ENCODE measurements at regions not wholly inside any gene's neighbourhood (a gene's known extent, or its start where the extent isn't known, plus 50 kb on each side); places are given as distances from the start of the nearest gene placed in this dataset.

- Histone ChIP-seq H2AFZ (ENCODE audit: low read depth, low read length) (no peak overlapping the region), H3K36me3 (ENCODE audit: insufficient read depth, low read length) (no peaks in the 10 kb centered on the region), H3K4me2 (ENCODE audit: insufficient read depth, low read length) (no peak overlapping the region), H4K20me1 (ENCODE audit: insufficient read depth, low read length) (no peaks in the 10 kb centered on the region), H3K9ac (ENCODE audit: low read depth, low read length) (no peak overlapping the region), H3K79me2 (ENCODE audit: insufficient read depth, low read length) (no peaks in the 10 kb centered on the region), H3K4me3 (ENCODE audit: low read depth in 1 of 2, low read length in 2 of 2) (no peak overlapping the region), H3K27ac (ENCODE audit: low read length) (no peak overlapping the region), H3K9me3 (ENCODE audit: insufficient read depth, low read length, severe bottlenecking) (no peaks in the 10 kb centered on the region), H3K4me1 (ENCODE audit: insufficient read depth, low read length) (no peaks in the 10 kb centered on the region), H3K27me3 (ENCODE audit: insufficient read depth, low read length, poor library complexity) (no peaks in the 10 kb centered on the region)
- TF ChIP-seq CTCF (IDR thresholded peaks at IDR 0.05; ENCODE audit: borderline replicate concordance, extremely low read depth, low read length, poor library complexity, severe bottlenecking) (no peak), EZH2 (IDR thresholded peaks at IDR 0.05; ENCODE audit: borderline replicate concordance, low read depth, low read length, severe bottlenecking) (no peak)
- DNase-seq (no peak), ATAC-seq (ENCODE audit: insufficient read depth, low read depth) (no peak)
Observed at GRCh38 chr3:105585-105984, 91.0 kb upstream of the CHL1 start.

DNA sequence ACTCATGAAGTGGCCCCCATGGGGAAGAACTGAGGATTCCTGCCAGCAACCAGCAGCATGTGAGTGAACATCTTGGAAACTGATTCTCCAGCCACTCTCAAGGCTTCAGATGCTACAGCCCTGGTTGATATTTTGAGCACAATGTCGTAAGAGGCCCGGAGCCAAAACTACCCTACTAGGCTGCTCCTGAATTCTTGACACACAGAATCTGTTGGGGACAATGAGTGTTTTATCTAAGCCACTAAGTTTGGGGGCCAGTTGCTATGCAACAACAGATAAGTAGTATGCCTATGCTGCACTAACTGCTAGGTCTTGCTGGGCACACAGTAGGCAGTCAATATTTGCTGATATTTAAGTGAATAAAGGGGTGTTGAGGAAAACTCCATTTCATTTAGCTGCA is 89.9 kb upstream of the CHL1 start:
- Histone ChIP-seq H3K4me1 (ENCODE audit: insufficient read depth, low read length) (no peaks in the 10 kb centered on the region), H3K4me2 (ENCODE audit: insufficient read depth, low read length) (no peak overlapping the region), H3K27ac (ENCODE audit: low read length) (no peak overlapping the region), H3K36me3 (ENCODE audit: insufficient read depth, low read length) (no peaks in the 10 kb centered on the region), H3K79me2 (ENCODE audit: insufficient read depth, low read length) (no peaks in the 10 kb centered on the region), H3K4me3 (ENCODE audit: low read depth in 1 of 2, low read length in 2 of 2) (no peak overlapping the region), H3K27me3 (ENCODE audit: insufficient read depth, low read length, poor library complexity) (no peaks in the 10 kb centered on the region), H3K9ac (ENCODE audit: low read depth, low read length) (no peak overlapping the region), H4K20me1 (ENCODE audit: insufficient read depth, low read length) (no peaks in the 10 kb centered on the region), H2AFZ (ENCODE audit: low read depth, low read length) (no peak overlapping the region), H3K9me3 (ENCODE audit: insufficient read depth, low read length, severe bottlenecking) (no peaks in the 10 kb centered on the region)
- no peak for DNase-seq
- TF ChIP-seq CTCF (IDR thresholded peaks at IDR 0.05; ENCODE audit: borderline replicate concordance, extremely low read depth, low read length, poor library complexity, severe bottlenecking) = no peak
- TF ChIP-seq EZH2 (IDR thresholded peaks at IDR 0.05; ENCODE audit: borderline replicate concordance, low read depth, low read length, severe bottlenecking) = no peak
- ATAC-seq (ENCODE audit: insufficient read depth, low read depth) = no peak

DNA sequence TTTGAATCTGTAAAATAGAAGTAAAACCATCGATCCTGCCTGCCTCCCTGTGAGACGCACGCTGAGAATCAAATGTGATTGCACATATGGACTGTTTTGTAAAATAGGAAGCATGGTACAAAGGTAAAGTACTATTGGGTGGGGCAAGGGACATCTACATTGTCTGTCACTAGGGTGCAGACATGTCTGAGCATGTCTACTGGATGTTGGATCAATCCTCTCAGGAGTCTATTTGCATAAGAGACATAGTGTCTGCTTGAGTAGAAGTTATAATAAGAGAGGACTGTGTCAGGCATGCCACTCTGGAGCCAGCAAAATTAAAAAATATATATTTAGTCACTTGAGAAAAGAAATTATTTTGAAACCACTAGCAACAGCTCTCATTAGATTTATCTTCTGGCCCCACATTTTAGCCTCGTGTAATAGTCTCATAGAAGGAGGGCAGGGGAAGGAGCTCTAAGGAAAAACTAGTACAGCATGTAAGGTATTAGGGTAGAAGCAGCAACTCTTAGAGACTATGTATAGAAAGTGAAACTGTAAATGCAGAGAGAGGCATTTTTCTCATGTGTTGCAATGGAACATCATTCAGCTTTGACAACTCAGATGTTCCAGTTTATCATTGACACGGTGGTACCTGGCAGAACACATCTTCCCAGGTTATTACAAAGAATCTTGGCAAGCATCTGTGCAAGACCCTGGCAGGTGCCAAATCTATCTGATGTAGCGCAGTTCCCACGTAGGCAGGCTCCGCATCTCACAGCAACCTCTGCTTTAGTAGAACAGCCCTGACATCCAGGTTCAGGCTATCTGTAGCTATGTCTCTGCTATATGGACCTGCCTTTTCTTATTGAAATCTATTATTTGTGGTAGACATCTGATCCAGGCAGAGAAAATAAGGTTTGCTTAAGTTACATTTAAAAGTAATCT is 85.2 kb upstream of the CHL1 start:
- no peak for TF ChIP-seq CTCF (IDR thresholded peaks at IDR 0.05; ENCODE audit: borderline replicate concordance, extremely low read depth, low read length, poor library complexity, severe bottlenecking)
- no peak for TF ChIP-seq EZH2 (IDR thresholded peaks at IDR 0.05; ENCODE audit: borderline replicate concordance, low read depth, low read length, severe bottlenecking)
- no peak for ATAC-seq (ENCODE audit: insufficient read depth, low read depth)
- Histone ChIP-seq H3K4me2 (ENCODE audit: insufficient read depth, low read length) (no peak overlapping the region), H3K9ac (ENCODE audit: low read depth, low read length) (no peak overlapping the region), H2AFZ (ENCODE audit: low read depth, low read length) (no peak overlapping the region), H3K27me3 (ENCODE audit: insufficient read depth, low read length, poor library complexity) (no peaks in the 10 kb centered on the region), H3K4me1 (ENCODE audit: insufficient read depth, low read length) (no peaks in the 10 kb centered on the region), H3K9me3 (ENCODE audit: insufficient read depth, low read length, severe bottlenecking) (no peaks in the 10 kb centered on the region), H3K79me2 (ENCODE audit: insufficient read depth, low read length) (no peaks in the 10 kb centered on the region), H4K20me1 (ENCODE audit: insufficient read depth, low read length) (no peaks in the 10 kb centered on the region), H3K36me3 (ENCODE audit: insufficient read depth, low read length) (no peaks in the 10 kb centered on the region), H3K27ac (ENCODE audit: low read length) (no peak overlapping the region), H3K4me3 (ENCODE audit: low read depth in 1 of 2, low read length in 2 of 2) (no peak overlapping the region)
- no peak for DNase-seq

Measured in DND-41 (cell line).